T-helper 1 cell treated with Interleukin-12 subunit alpha and Interleukin-12 subunit beta and Interleukin-4 antibody, amounts not matched to agents 30 ng/mL and 1 ng/mL, for 36 hours (primary cell): ENCODE measurements at regions not wholly inside any gene's neighbourhood (a gene's known extent, or its start where the extent isn't known, plus 50 kb on each side); places are given as distances from the start of the nearest gene placed in this dataset.
"Not testable (repeated sequence)": the region's sequence is repeated elsewhere in the genome, so short reads cannot be mapped to it uniquely, and the experiment has no call there.

Source experiments
- intact Hi-C: fragments of 100-400 bp; cut with micrococcal nuclease; formaldehyde crosslinking; loops from one replicate; pipeline ENCODE4 v1.15.1; 2024

GRCh38 chr4:134885436-134885835 lies 683.8 kb upstream of the PABPC4L start:
- intact Hi-C loops = no loop called here

DNA sequence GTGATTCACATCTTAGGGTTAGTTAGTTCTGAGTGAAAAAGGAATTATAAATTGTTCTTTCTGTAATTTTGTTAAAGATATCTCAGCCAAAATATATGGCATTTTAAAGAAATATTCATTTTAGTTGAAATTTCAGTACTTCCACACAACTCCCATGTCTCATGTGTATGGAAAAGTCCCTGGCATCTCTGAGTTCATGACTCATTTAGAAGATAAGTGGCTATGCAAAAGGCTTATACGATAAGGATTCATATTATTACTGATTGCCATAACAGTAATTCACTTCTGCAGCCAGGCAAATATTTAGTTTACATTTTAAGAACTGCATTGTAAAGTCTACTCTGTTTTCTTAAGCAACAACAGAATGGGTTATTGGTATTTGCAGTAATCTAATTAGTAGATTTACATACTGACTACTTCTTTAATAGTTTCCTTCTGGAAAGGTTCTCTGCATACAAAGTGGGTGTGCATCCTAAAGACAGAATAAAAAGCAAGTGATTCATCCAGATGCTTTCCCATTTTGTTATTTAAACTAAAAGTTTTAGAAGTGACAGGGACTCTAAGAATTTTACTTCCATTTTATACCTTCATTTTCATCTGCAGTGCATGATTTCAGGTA lies 682.4 kb upstream of the PABPC4L start:
- intact Hi-C loops = no loop called here

- intact Hi-C loops = no loop called here
Measured at GRCh38 chr4:134879019-134879418, 677.4 kb upstream of the PABPC4L start.

GRCh38 chr4:134867027-134867426 lies 665.4 kb upstream of the PABPC4L start:
- intact Hi-C loops = no loop called here

DNA sequence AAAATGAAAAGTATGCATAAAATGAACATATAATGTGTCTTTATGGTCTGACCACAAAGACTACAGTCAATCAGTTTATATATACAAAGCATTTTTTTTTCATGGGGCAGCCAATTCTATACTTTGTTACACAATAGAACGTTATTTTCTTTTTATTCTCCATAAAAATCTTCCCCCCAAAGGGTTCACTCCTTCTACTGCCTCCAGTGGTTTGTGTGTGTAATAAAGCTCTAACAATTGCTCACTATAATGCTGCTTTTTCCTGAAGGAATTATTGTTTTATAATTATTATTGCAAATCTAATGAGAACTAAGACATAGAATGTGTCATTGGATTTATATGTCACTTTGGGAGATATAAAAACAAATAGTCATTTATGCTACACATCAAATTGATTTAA lies 664.1 kb upstream of the PABPC4L start:
- intact Hi-C loops = no loop called here

GRCh38 chr4:134862116-134862515 lies 660.5 kb upstream of the PABPC4L start:
- intact Hi-C loops = no loop called here

DNA sequence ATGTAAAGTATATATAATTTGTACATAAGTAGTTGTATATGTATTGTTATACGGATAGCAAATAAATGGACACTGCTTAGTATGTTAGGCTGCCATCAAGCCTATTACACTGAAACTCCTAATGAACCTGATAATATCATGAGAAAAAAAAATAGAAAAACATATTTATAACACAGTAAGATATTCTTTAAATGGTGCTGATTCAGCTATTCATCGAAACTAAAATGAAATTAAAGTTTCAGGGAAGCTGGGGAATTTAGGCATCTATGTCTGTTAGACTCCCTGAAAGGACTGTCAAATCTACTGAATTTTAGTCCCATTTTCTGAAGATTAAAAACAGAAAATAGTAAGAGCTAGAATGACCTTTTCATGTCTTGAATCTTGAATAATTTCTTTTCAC lies 647.1 kb upstream of the PABPC4L start:
- intact Hi-C loops = no loop called here

DNA sequence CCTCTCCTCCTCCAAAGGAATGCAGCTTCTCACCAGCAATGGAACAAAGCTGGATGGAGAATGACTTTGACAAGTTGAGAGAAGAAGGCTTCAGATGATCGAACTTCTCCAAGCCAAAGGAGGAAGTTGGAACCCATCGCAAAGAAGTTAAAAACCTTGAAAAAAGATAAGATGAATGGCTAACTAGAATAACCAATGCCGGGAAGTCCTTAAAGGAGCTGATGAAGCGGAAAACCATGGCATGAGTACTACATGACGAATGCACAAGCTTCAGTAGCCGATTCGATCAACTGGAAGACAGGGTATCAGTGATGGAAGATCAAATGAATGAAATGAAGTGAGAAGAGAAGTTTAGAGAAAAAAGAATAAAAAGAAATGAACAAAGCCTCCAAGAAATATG lies 629.2 kb upstream of the PABPC4L start:
- intact Hi-C loops = not testable (repeated sequence)

DNA sequence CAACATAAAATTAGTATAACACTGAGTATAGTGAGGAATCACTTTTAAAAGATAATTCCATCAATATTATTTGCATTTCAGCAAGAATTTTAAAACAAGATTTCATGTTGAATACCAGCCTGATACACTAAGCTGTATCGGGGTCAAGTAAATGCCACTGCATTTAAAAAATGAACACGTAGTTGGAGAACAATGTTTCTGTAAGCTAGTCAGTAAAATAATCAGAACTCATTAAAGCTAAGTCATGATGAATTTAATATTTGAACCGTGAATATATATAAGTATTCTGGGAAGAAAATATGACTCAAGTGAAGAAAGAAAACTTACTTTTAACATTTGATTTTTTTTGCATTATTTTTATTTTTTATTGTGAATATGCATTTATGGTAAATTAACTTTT lies 611.0 kb upstream of the PABPC4L start:
- intact Hi-C loops = no loop called here

DNA sequence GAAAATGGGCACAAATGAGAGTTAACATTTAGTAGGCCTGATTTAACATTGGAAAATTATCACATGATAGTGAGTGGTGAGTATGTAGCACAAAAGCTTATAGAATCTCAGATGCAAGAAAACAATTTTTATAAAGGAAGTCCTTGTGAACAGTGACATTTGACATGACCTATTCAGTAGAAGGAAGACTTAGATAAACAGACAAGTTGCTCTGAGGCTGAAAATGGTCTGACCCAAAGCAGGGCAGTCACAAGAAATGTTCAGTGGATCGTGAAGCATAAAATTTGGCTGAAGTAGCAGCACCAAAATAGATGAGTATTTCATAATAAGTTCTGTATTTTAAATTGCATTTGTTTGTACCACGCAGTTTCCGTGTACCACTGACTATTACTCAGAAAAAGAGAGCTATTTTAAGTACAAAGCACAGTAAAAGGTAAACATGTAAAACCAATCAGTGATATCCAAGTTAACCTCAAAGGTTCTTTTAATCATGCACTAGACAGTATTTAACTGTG lies 605.7 kb upstream of the PABPC4L start:
- intact Hi-C loops = no loop called here

DNA sequence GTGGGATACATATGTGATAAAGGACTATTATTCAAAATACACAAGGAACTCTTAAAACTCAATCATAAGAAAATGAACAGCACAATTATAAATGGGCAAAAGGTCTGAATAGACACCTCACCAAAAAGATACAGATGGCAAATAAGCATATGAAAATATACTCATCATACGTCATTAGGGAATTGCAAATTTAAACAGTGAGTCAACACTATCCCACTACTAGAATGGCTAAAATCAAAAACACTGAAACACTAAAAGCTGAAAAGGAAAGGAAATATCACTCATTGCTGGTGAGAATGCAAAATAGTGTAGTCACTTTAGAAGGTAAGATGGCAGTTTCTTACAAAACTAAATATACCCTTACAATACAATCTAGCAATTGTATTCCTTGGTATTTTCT lies 597.0 kb upstream of the PABPC4L start:
- intact Hi-C loops = no loop called here

- intact Hi-C loops = no loop called here
Measured at GRCh38 chr4:134787315-134787714, 585.7 kb upstream of the PABPC4L start.

DNA sequence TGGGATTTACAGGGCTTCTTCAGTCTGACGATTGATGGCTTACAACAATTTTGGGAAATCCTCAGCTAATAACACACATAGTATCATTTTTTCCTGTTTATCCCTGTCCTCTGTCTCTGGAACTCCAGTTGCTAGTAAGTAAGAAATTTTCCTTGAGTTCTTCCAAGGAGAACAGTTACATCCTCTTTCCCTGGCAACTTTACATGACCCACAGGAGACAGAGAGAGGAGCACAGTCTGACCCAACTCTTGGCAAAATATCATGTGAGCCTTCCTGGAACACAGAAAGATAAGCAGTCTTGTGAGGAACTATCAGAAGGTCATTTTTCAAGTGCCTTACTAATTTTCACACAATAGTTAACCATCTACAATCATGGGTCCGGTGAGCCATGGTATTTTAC lies 578.7 kb upstream of the PABPC4L start:
- intact Hi-C loops = no loop called here

DNA sequence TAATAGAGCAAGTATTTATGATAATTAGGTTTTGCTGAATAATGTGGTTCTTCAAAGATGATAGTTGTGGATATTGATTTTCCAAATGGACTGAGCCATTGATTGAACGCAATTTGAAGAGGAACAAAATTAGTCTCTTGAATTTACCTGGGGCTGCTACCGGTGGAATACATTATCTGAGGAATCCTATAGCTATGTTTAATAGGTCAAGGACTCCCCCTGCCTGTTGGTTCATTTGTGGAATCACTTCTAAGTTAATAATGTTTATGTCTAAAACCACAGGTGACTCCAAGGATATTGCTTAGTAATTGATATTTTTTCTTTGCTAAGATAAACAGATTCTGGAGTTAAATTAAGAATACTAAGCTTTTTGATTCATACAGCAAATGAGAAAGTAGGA lies 576.0 kb upstream of the PABPC4L start:
- intact Hi-C loops = no loop called here

GRCh38 chr4:134773497-134774000 lies 572.0 kb upstream of the PABPC4L start:
- intact Hi-C loops = no loop called here

GRCh38 chr4:134762053-134762452 lies 560.5 kb upstream of the PABPC4L start:
- intact Hi-C loops = no loop called here

DNA sequence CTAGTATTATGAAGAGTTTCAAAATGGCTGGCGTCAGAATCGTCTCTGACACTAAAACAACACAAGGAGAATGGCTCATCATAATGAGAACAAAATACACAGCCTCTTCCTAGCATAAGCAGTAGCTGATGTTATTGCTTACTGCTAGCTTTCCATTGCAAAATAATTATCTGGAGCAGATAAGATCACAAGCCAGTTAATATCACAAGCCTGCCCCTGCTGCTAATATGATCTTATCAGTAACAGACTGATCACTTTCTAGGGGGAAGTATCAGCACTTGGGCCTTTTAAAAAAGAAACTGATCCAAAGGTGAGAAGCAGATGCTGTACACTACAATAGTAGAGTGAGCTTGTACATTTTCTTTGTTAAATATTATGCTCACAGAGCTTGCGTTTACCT lies 554.8 kb upstream of the PABPC4L start:
- intact Hi-C loops = no loop called here

GRCh38 chr4:134754301-134755019 lies 552.9 kb upstream of the PABPC4L start:
- intact Hi-C loops = no loop called here

DNA sequence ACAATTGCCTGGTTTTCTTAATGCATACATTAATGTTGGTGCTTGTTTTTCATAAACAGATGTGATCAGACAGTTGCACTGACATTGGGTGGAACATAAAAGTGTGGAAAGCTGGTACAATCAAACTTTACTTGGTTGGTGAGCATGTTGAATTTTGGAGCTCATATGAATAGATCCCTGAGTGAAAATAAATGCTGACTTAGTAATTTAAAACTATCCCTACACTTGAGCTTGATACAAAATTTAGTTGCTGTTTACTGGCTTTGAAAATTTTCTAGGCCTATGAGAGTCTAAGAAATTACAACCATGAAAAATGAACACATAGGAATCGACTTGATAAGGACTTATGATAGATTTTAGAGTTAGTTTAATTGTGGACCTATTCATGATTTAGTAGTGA lies 551.8 kb upstream of the PABPC4L start:
- intact Hi-C loops = no loop called here

- intact Hi-C loops = no loop called here
Measured at GRCh38 chr4:134747108-134747805, 545.7 kb upstream of the PABPC4L start.

- intact Hi-C loops = no loop called here
Measured at GRCh38 chr4:134740290-134740689, 538.7 kb upstream of the PABPC4L start.

DNA sequence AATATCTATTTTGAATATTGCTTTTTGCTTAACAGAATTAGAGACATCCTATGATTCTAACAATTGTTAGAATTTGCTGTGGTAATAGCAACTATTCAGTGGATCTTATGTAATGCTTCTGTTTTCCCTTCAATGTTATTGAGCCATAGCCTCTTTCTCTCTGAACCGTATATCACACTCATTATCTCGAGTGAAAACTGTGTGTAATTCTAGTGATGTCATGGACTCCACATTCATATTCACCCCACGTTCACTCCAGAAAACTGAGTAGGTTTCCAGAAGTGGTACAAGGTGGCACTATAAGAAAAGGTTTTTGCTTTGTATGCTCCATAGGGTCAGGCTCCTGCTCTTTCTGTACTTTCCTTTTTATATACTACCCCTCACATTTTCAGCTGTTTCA lies 534.3 kb upstream of the PABPC4L start:
- intact Hi-C loops = no loop called here
